Glutamatergic neuron (in vitro differentiated cells): ENCODE measurements at regions not wholly inside any gene's neighbourhood (a gene's known extent, or its start where the extent isn't known, plus 50 kb on each side); places are given as distances from the start of the nearest gene placed in this dataset.
"Not testable (repeated sequence)": the region's sequence is repeated elsewhere in the genome, so short reads cannot be mapped to it uniquely, and the experiment has no call there.

Source experiments
- DNase-seq: peaks from one replicate; pipeline ENCODE4 v3.0.0; 2022
- H3K27ac Mint-ChIP-seq: one replicate; pipeline ENCODE4 v1.8.0; 2020; ENCODE audit warnings: mild to moderate bottlenecking, mixed read lengths, inconsistent platforms; ENCODE audit not compliant: unreplicated experiment
- H3K27me3 Mint-ChIP-seq: one replicate; pipeline ENCODE4 v1.8.0; 2020; ENCODE audit warnings: mild to moderate bottlenecking, moderate library complexity, mixed read lengths, inconsistent platforms; ENCODE audit not compliant: unreplicated experiment
- H3K36me3 Mint-ChIP-seq: one replicate; pipeline ENCODE4 v1.8.0; 2020; ENCODE audit warnings: mild to moderate bottlenecking, mixed read lengths, inconsistent platforms; ENCODE audit not compliant: unreplicated experiment
- H3K4me1 Mint-ChIP-seq: one replicate; pipeline ENCODE4 v1.8.0; 2020; ENCODE audit warnings: mild to moderate bottlenecking, low read depth, mixed read lengths, inconsistent platforms; ENCODE audit not compliant: unreplicated experiment
- H3K4me3 Mint-ChIP-seq: one replicate; pipeline ENCODE4 v1.8.0; 2020; ENCODE audit warnings: mild to moderate bottlenecking, mixed read lengths, inconsistent platforms; ENCODE audit not compliant: unreplicated experiment
- H3K9me3 Mint-ChIP-seq: one replicate; pipeline ENCODE4 v1.8.0; 2020; ENCODE audit warnings: mild to moderate bottlenecking, moderate library complexity, mixed read lengths, inconsistent platforms; ENCODE audit not compliant: unreplicated experiment
- CTCF ChIP-seq: fragments of 200-600 bp; sonication (generic); IDR thresholded peaks from one replicate; pipeline ENCODE4 v1.5.0; 2021; ENCODE audit not compliant: partially characterized antibody, unreplicated experiment

- H3K4me3 Mint-ChIP-seq: no peak overlapping the region
These were observed 1096.3 kb downstream of the FAT4 start for GRCh38 chr4:126411047-126411446.

GRCh38 chr4:126412310-126412709 lies 1097.6 kb downstream of the FAT4 start:
- DNase-seq, H3K4me1 Mint-ChIP-seq, H3K9me3 Mint-ChIP-seq, H3K27ac Mint-ChIP-seq, H3K4me3 Mint-ChIP-seq, H3K27me3 Mint-ChIP-seq, H3K36me3 Mint-ChIP-seq: not testable (repeated sequence)

More at GRCh38 chr4:126411047-126411446, 1096.3 kb downstream of the FAT4 start:
- no peak for DNase-seq
- no peaks in the 10 kb centered on the region for H3K27me3 Mint-ChIP-seq
- no peaks in the 10 kb centered on the region for H3K4me1 Mint-ChIP-seq
- H3K9me3 Mint-ChIP-seq: no peaks in the 10 kb centered on the region
- H3K36me3 Mint-ChIP-seq: no peaks in the 10 kb centered on the region
- TF ChIP-seq CTCF: no peak
- H3K27ac Mint-ChIP-seq: no peak overlapping the region

- no peak overlapping the region for H3K4me3 Mint-ChIP-seq
- no peaks in the 10 kb centered on the region for H3K36me3 Mint-ChIP-seq
- no peak for TF ChIP-seq CTCF
- H3K27me3 Mint-ChIP-seq: no peaks in the 10 kb centered on the region
- DNase-seq: no peak
- no peaks in the 10 kb centered on the region for H3K4me1 Mint-ChIP-seq
- H3K9me3 Mint-ChIP-seq: peaks cover 1% of the 10 kb centered on the region
- no peak overlapping the region for H3K27ac Mint-ChIP-seq
These were observed 1100.0 kb downstream of the FAT4 start for GRCh38 chr4:126414741-126415140.

GRCh38 chr4:126419266-126419665 lies 1104.5 kb downstream of the FAT4 start:
- DNase-seq: no peak
- H3K36me3 Mint-ChIP-seq: peaks cover 6% of the 10 kb centered on the region
- H3K27me3 Mint-ChIP-seq: no peaks in the 10 kb centered on the region
- no peak overlapping the region for H3K4me3 Mint-ChIP-seq
- no peaks in the 10 kb centered on the region for H3K4me1 Mint-ChIP-seq
- no peak for TF ChIP-seq CTCF
- peaks cover 4% of the 10 kb centered on the region for H3K9me3 Mint-ChIP-seq
- no peak overlapping the region for H3K27ac Mint-ChIP-seq

- TF ChIP-seq CTCF: no peak
- no peaks in the 10 kb centered on the region for H3K36me3 Mint-ChIP-seq
- no peaks in the 10 kb centered on the region for H3K4me1 Mint-ChIP-seq
- no peaks in the 10 kb centered on the region for H3K9me3 Mint-ChIP-seq
- no peaks in the 10 kb centered on the region for H3K27me3 Mint-ChIP-seq
- H3K27ac Mint-ChIP-seq: no peak overlapping the region
- H3K4me3 Mint-ChIP-seq: no peak overlapping the region
- no peak for DNase-seq
These were observed 1113.1 kb downstream of the FAT4 start for GRCh38 chr4:126427853-126428252.

GRCh38 chr4:126431049-126431448 lies 1116.3 kb downstream of the FAT4 start:
- Mint-ChIP-seq H3K4me3 (no peak overlapping the region), H3K9me3 (no peaks in the 10 kb centered on the region), H3K27me3 (no peaks in the 10 kb centered on the region), H3K4me1 (no peaks in the 10 kb centered on the region), H3K36me3 (no peaks in the 10 kb centered on the region), H3K27ac (no peak overlapping the region)
- no peak for DNase-seq
- no peak for TF ChIP-seq CTCF
